Muscle of leg (tissue), 3 donors: ENCODE measurements at regions not wholly inside any gene's neighbourhood (a gene's known extent, or its start where the extent isn't known, plus 50 kb on each side); places are given as distances from the start of the nearest gene placed in this dataset.
A peak's percentile ranks its signal among the peaks of the same experiment; 100 is the strongest.

Experiments
- DNase-seq: peaks from one replicate; pipeline ENCODE4 v3.0.0; 2013
- H3K27ac ChIP-seq: one replicate; pipeline ENCODE4 v1.5.1; 2013; ENCODE audit warnings: mild to moderate bottlenecking, low read length, control low read depth
- H3K27me3 ChIP-seq: one replicate; pipeline ENCODE4 v1.6.1; 2013; ENCODE audit warnings: low read length; ENCODE audit not compliant: control insufficient read depth, insufficient read depth
- H3K36me3 ChIP-seq: one replicate; pipeline ENCODE4 v1.6.1; 2013; ENCODE audit warnings: low read length; ENCODE audit not compliant: control insufficient read depth, insufficient read depth
- H3K4me1 ChIP-seq: one replicate; pipeline ENCODE4 v1.6.1; 2013; ENCODE audit warnings: low read length; ENCODE audit not compliant: control insufficient read depth, insufficient read depth
- H3K4me3 ChIP-seq: one replicate; pipeline ENCODE4 v1.5.1; 2013; ENCODE audit warnings: low read length, control low read depth
- H3K9me3 ChIP-seq: replicated peaks from 2 replicates; pipeline ENCODE4 v1.6.1; 2013; ENCODE audit warnings: low read depth, low read length; ENCODE audit not compliant: control insufficient read depth
- WGBS: methylation state at CpG from one replicate; pipeline ENCODE4 v1.1.5; 2013; ENCODE audit warnings: missing lambda C conversion rate; ENCODE audit not compliant: insufficient coverage; 5-methylcytosine and 5-hydroxymethylcytosine counted together

GRCh38 chr3:106728315-106729098, 648.7 kb upstream of the CCDC54 start:
- no peak for DNase-seq
- no peak overlapping the region for H3K4me3 ChIP-seq
- H3K36me3 ChIP-seq = no peaks in the 10 kb centered on the region
- no peaks in the 10 kb centered on the region for H3K4me1 ChIP-seq
- no peaks in the 10 kb centered on the region for H3K9me3 ChIP-seq
- no peak overlapping the region for H3K27ac ChIP-seq
- H3K27me3 ChIP-seq = no peaks in the 10 kb centered on the region
- WGBS = 78% methylated on average over 3 of the region's 5 CpGs

DNA sequence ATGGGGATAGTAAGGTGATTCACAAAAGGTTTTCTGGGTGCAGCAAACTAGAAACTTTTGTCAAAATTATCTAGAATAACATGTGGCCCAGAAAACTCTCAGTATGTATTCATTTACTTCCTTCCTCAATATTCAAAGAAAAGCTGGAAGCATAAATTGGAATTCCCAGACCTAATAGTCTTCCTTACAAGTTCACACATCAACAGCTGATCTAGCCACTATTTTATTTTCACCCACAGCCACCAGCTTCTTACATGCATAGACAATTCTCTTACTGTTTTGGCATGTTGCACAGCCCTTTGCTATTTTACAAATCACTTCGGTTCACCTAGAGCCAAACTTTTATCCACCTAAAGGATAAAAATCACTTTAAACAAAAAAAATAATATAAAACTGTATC, 647.8 kb upstream of the CCDC54 start:
- Histone ChIP-seq H3K4me1 (no peaks in the 10 kb centered on the region), H3K27me3 (no peaks in the 10 kb centered on the region), H3K36me3 (no peaks in the 10 kb centered on the region), H3K27ac (no peak overlapping the region), H3K9me3 (no peaks in the 10 kb centered on the region), H3K4me3 (no peak overlapping the region)
- no peak for DNase-seq
- no CpG with 5 or more reads among the region's 1 CpG for WGBS

DNA sequence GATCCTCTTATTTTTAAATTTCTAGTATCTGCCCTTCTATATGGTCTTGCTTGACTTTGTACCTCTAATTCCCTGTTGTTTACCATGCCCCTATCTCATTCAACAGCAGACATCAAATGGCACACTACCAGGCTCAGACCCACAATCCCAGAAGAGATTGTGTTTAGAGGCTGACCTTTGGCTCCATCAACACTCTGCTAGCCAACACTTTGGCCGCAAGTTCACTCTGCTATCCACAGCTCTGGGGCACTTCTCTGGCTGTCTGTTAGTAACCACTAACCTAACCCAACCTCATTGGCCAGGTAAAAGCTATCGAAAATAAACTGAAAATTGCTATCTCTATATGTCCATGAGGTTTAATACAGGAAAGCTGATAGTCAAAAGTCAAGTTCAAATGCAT, 646.0 kb upstream of the CCDC54 start:
- WGBS = no CpG with 5 or more reads among the region's 2 CpGs
- no peaks in the 10 kb centered on the region for H3K4me1 ChIP-seq
- no peaks in the 10 kb centered on the region for H3K27me3 ChIP-seq
- no peak overlapping the region for H3K27ac ChIP-seq
- no peak for DNase-seq
- H3K9me3 ChIP-seq = no peaks in the 10 kb centered on the region
- no peak overlapping the region for H3K4me3 ChIP-seq
- no peaks in the 10 kb centered on the region for H3K36me3 ChIP-seq

DNA sequence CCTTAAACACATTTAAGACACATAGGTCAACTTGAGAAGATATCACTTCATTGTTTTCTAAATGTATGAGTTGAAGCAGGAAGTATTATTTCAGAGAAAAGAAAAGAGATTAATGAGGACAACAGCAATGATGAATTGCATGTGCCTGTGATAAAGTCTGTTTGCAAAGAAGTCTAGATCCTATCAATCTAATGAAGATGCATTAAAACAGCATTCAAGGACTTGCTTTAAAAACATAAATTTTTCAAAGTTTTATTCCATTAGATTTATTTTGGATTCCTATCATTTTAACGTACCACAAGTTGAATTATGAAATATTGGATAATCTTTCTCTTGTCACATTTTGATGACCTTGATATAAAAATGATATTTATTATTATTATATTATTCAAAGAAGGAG, 642.5 kb upstream of the CCDC54 start:
- Histone ChIP-seq H3K4me1 (no peaks in the 10 kb centered on the region), H3K27me3 (no peaks in the 10 kb centered on the region), H3K36me3 (no peaks in the 10 kb centered on the region), H3K4me3 (no peak overlapping the region), H3K27ac (no peak overlapping the region), H3K9me3 (no peaks in the 10 kb centered on the region)
- no CpG with 5 or more reads among the region's 1 CpG for WGBS
- no peak for DNase-seq

- no CpG with 5 or more reads among the region's 1 CpG for WGBS
- no peak for DNase-seq
- Histone ChIP-seq H3K9me3 (no peaks in the 10 kb centered on the region), H3K4me3 (no peak overlapping the region), H3K36me3 (no peaks in the 10 kb centered on the region), H3K4me1 (no peaks in the 10 kb centered on the region), H3K27me3 (no peaks in the 10 kb centered on the region), H3K27ac (no peak overlapping the region)
Observed at GRCh38 chr3:106737265-106737664, 640.0 kb upstream of the CCDC54 start.

GRCh38 chr3:106740116-106740515, 637.1 kb upstream of the CCDC54 start:
- no peaks in the 10 kb centered on the region for H3K4me1 ChIP-seq
- WGBS = no CpG with 5 or more reads among the region's 1 CpG
- peak; percentile 49 for DNase-seq

GRCh38 chr3:106745344-106746168, 631.7 kb upstream of the CCDC54 start:
- Histone ChIP-seq H3K9me3 (no peaks in the 10 kb centered on the region), H3K27ac (no peak overlapping the region), H3K4me1 (no peaks in the 10 kb centered on the region), H3K36me3 (no peaks in the 10 kb centered on the region), H3K27me3 (no peaks in the 10 kb centered on the region), H3K4me3 (no peak overlapping the region)
- WGBS = no CpG with 5 or more reads among the region's 7 CpGs
- DNase-seq = peak; percentile 40

More at GRCh38 chr3:106740116-106740515, 637.1 kb upstream of the CCDC54 start:
- Histone ChIP-seq H3K9me3 (no peaks in the 10 kb centered on the region), H3K27me3 (no peaks in the 10 kb centered on the region), H3K36me3 (no peaks in the 10 kb centered on the region), H3K4me3 (no peak overlapping the region), H3K27ac (no peak overlapping the region)

GRCh38 chr3:106746286-106746685, 631.0 kb upstream of the CCDC54 start:
- Histone ChIP-seq H3K36me3 (no peaks in the 10 kb centered on the region), H3K27ac (no peak overlapping the region), H3K9me3 (no peaks in the 10 kb centered on the region), H3K4me1 (no peaks in the 10 kb centered on the region), H3K4me3 (no peak overlapping the region), H3K27me3 (no peaks in the 10 kb centered on the region)
- no peak for DNase-seq

DNA sequence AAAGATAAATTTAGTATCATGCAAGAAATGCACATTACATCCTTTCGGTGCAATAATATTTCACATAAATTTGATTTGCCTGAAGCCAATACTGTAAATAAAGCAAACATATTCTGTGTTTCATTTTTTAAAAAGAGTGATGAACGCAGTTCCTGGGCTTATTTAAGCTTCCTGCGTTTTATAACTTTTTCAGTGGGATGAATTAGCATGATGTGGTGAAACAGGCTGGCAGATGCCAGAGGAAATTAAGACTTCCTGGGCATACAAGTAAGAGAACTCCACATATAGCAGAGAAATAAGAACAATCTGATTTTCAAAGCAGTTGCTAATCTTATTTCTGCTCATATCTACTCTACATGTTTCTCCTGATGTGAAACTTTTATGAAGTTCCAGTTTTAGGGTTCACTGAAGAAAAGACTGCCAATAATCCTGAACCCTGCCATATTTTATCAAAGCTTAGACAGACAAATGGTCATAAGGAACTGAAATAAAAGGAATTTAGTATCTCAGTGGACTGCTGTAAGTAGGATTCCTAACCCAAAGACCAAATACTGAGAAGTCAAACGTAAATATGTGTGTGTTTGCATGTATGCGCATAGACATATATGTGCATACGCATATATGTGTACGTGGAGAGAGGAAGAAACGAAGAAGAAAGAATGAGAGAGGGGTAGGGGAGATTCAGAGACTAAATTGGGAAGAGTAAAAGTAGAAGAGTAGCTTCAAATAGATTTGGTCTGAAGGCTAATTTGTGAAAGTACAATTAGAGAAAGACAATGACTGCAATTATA, 628.6 kb upstream of the CCDC54 start:
- 92% methylated on average over 5 of the region's 8 CpGs for WGBS
- no peak overlapping the region for H3K4me3 ChIP-seq
- DNase-seq = no peak

GRCh38 chr3:106750092-106750491, 627.1 kb upstream of the CCDC54 start:
- Histone ChIP-seq H3K27me3 (no peaks in the 10 kb centered on the region), H3K4me1 (no peaks in the 10 kb centered on the region), H3K27ac (no peak overlapping the region), H3K9me3 (peaks cover 1% of the 10 kb centered on the region), H3K36me3 (no peaks in the 10 kb centered on the region), H3K4me3 (no peak overlapping the region)
- no CpG with 5 or more reads among the region's 1 CpG for WGBS
- DNase-seq = no peak

More for the DNA sequence above, 628.6 kb upstream of the CCDC54 start:
- H3K36me3 ChIP-seq = no peaks in the 10 kb centered on the region
- H3K4me1 ChIP-seq = no peaks in the 10 kb centered on the region
- no peak overlapping the region for H3K27ac ChIP-seq
- no peaks in the 10 kb centered on the region for H3K9me3 ChIP-seq
- H3K27me3 ChIP-seq = no peaks in the 10 kb centered on the region
